ENCODE measurements at regions not wholly inside any gene's neighbourhood (a gene's known extent, or its start where the extent isn't known, plus 50 kb on each side); places are given as distances from the start of the nearest gene placed in this dataset.
"Not testable (repeated sequence)": the region's sequence is repeated elsewhere in the genome, so short reads cannot be mapped to it uniquely, and the experiment has no call there.

DNA sequence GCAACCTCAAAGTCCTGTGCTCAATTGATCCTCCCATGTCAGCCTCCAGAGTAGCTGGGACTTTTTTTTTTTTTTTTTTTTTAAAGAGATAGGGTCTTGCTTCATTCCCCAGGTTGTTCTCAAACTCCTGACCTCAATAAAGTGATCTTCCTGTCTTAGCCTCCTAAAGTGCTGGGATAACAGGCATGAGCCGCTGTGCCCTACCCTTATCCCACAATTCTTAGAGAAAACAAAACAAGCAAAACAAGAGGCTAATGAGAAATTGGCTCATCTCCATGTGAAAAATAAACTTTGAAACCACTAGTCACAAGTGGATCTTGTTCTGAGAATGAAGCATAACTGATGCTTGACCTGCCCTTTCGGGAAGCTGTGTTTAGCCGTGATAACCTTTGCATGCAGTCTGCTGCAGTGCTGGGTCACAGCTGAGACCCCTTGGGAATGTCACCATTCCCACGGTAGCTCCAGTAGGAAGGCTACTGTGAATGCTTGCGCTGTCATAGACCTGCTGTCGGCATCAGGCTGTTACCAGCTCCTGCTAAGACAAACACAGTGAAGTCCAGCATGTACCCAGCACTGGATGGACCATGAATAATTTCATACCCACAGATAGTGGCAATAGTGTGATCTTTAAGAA is 290.7 kb upstream of the KIAA1217 start:
- Mint-ChIP-seq H3K4me1 (no peaks in the 10 kb centered on the region), H3K36me3 (ENCODE audit: low read depth) (no peaks in the 10 kb centered on the region), H3K27me3 (no peaks in the 10 kb centered on the region), H3K27ac (no peak overlapping the region), H3K9me3 (peaks cover 14% of the 10 kb centered on the region), H3K4me3 (no peak overlapping the region)
- DNase-seq, result no peak
- no peak for ATAC-seq

DNA sequence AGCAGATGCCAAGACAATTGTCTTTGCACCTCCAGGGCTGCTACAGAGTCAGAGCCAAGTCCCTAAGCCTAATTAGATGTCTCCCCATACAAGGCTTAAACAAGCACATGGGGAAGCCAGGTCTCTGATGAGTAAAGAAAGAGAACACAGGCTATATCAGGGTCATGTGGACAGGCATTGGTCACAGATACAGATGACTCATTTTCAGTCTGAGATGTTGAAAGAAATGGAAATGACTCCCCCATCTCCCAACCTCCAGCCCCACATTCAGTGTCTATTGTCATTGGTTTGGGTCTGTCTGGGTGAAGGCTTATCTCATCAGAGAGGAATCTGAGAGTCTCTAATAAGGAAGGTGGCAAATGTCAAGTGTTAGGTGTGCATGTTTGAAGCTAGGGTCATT is 290.1 kb upstream of the KIAA1217 start:
- Mint-ChIP-seq H3K4me3 (no peak overlapping the region), H3K36me3 (ENCODE audit: low read depth) (no peaks in the 10 kb centered on the region), H3K27ac (no peak overlapping the region), H3K4me1 (no peaks in the 10 kb centered on the region), H3K27me3 (no peaks in the 10 kb centered on the region), H3K9me3 (peaks cover 14% of the 10 kb centered on the region)
- DNase-seq, result no peak
- ATAC-seq, result no peak

DNA sequence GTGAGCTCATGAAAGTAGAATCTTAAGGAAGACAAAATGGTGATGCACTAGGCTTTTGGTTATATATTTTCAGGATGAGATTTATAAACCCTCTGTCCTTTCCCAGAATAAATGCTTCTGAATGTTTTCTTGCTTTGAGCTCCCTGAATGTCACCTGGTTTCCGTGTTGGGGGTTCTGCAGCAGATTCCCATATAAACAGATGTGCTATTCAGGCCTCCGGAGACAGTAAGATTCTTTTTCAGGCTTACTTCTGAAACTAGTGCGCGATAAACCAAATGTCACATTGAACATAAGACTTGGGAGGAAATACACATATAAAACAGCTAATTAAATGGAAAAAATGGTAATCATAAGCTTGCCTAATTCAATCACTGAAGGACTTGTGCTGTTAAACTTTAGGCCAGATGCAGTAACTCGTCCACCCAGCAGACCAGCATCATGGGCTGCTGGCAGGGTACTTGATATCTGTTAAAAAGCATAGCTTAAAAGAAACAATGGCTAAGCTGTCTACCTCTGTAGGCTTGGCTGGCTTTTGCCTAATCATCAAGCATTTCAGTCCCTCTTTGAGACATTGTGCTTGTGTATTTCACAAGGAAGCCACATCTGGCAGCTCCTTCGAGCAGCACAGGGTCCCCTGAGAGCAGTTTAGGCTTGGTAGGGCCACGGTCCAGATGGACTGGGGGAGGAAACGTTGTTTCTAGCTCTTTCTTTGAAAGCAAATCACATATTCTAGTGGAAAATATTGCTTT is 281.2 kb upstream of the KIAA1217 start:
- DNase-seq, result no peak
- no peak overlapping the region for H3K27ac Mint-ChIP-seq
- no peaks in the 10 kb centered on the region for H3K27me3 Mint-ChIP-seq

DNA sequence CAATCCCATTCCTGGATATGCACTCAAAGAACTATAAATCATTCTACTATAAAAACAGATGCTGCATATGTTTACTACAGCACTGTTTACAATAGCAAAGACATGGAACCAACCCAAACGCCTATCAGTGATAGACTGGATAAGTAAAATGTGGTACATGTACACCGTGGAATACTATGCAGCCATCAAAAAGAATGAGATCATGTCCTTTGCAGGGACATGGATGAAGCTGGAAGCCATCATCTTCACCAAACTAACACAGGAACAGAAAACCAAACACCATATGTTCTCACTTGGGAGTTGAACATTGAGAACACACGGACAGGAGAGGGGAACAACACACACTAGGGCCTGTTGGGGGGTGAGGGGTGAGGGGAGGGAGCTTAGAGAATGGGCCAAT is 274.9 kb upstream of the KIAA1217 start:
- not testable (repeated sequence) for H3K9me3 Mint-ChIP-seq; ATAC-seq; H3K27ac Mint-ChIP-seq; H3K4me1 Mint-ChIP-seq; H3K27me3 Mint-ChIP-seq; H3K36me3 Mint-ChIP-seq (ENCODE audit: low read depth); H3K4me3 Mint-ChIP-seq; DNase-seq

More for the DNA sequence above, 281.2 kb upstream of the KIAA1217 start:
- Mint-ChIP-seq H3K4me3 (no peak overlapping the region), H3K36me3 (ENCODE audit: low read depth) (no peaks in the 10 kb centered on the region), H3K9me3 (no peaks in the 10 kb centered on the region), H3K4me1 (no peaks in the 10 kb centered on the region)
- no peak for ATAC-seq

DNA sequence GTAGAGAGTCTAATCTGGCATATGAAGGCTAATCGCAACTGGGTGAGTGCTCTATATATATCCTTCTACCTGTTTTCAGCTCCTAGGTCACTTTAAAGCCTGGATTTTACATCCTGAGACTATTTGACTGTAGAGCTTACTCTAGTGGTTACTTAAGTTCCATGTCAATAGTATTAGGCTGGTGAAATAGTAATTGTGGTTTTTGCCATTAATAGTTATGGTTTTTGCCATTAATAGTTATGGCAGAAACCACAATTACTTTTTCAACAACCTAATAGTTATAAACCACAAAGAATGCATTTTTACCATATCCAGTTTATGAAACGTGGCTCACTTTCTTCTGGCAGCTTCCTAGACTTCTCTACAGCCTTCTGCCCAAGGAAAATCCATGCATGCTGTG is 263.1 kb upstream of the KIAA1217 start:
- Mint-ChIP-seq H3K9me3 (no peaks in the 10 kb centered on the region), H3K4me1 (no peaks in the 10 kb centered on the region), H3K36me3 (ENCODE audit: low read depth) (no peaks in the 10 kb centered on the region), H3K27me3 (no peaks in the 10 kb centered on the region), H3K4me3 (no peak overlapping the region), H3K27ac (no peak overlapping the region)
- no peak for DNase-seq
- no peak for ATAC-seq

DNA sequence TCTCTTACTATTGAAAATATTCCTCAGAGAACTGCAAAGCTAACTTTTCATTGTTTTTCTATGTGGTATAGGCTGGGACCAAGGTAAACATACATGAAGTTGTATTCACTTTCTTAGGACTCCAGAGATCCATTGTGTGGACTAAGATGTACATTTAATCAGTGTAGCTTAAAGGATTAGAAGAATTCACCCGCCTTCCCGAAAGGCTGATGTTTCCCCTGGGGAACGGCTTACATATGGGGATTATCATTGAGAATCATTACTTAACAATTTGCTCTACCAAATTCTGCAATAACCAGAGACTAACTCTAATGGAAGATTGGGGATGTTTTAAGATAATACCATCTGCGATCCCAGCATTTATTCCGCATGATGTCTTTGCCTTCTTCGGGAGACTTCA is 257.1 kb upstream of the KIAA1217 start:
- ATAC-seq (no peak), DNase-seq (no peak)
- no peaks in the 10 kb centered on the region for H3K4me1 Mint-ChIP-seq
- no peaks in the 10 kb centered on the region for H3K36me3 Mint-ChIP-seq (ENCODE audit: low read depth)
- H3K27me3 Mint-ChIP-seq, result no peaks in the 10 kb centered on the region
- H3K9me3 Mint-ChIP-seq, result no peaks in the 10 kb centered on the region
- H3K27ac Mint-ChIP-seq, result no peak overlapping the region
- H3K4me3 Mint-ChIP-seq, result no peak overlapping the region

DNA sequence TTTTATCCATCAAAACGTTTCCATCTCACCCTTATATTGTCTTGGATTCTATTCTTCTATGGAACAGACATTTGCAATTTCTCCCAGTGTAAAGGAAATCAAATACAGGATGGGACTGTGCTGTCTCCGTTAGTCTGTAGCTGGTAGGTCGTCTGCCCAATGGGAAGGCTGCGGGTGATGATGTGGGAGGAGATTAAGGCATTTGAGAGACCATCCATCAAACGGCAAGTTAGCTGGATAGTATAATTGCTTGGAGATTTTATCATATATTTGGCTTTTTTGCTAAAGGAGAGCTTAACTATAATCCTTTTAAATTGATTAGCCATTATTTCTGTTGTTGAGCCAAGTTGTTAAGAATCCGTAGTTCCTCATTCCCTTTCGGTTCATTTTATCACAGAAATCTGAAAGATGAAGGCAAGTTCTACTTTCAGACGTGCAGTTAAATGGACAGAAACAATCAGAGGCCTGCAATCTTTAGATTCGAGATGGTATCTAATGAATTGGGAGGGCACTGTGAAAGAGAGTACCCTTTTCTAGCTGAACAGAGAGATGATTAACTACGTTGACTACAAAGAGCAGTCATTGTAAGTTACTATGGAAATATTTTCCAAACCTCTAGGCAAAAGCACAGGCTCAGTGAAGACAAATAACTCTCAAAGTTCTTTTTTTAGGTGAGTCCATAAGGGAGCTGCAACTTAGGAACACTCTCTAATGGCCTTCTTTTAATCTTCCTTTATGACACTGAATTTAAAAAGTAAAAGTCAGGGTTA is 253.3 kb upstream of the KIAA1217 start:
- Mint-ChIP-seq H3K4me1 (no peaks in the 10 kb centered on the region), H3K36me3 (ENCODE audit: low read depth) (no peaks in the 10 kb centered on the region), H3K27me3 (no peaks in the 10 kb centered on the region), H3K27ac (no peak overlapping the region), H3K9me3 (peaks cover 4% of the 10 kb centered on the region), H3K4me3 (no peak overlapping the region)
- ATAC-seq (no peak), DNase-seq (no peak)

DNA sequence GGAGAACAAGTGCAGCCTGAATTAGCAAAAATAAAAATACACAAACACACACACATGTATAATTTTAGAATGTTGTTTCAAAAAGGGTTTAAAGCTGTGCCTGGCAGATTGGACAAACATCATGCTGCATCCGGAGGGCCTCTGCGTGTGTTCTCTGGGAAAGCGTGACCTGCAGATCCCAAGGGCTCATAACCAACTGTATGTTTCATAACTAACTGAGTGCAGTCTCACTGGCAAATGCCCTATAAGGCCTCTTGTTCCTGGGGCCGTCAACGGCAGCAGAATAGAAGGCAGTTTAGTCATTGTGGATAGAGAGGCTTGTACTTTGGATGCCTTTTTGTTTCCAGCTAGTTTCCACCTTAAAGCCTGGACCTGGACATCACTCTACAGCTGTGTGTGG is 243.8 kb upstream of the KIAA1217 start:
- Mint-ChIP-seq H3K4me3 (no peak overlapping the region), H3K4me1 (no peaks in the 10 kb centered on the region), H3K9me3 (peaks cover 5% of the 10 kb centered on the region), H3K27me3 (no peaks in the 10 kb centered on the region), H3K36me3 (ENCODE audit: low read depth) (no peaks in the 10 kb centered on the region), H3K27ac (no peak overlapping the region)
- DNase-seq (no peak), ATAC-seq (no peak)

DNA sequence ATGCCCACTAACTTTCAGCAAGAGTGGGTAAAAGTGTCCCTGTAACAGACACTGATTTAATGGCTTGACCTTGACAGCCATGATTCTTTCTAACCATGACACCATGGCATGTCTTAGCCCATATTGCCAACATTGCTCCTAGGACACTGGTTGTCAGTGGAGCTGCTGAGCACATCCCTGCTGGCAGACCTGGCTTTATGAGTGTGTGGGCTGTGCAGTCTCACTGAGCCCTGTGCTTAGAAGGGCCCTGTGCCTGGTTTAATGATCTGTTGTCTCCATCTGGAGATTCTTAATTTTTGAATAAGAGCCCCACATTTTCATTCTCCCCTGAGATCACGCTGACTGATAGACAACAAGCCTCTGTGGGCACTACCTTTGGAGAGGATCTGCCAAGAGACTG is 243.1 kb upstream of the KIAA1217 start:
- no peak for DNase-seq
- H3K4me1 Mint-ChIP-seq, result no peaks in the 10 kb centered on the region
- H3K9me3 Mint-ChIP-seq, result peaks cover 5% of the 10 kb centered on the region
- H3K36me3 Mint-ChIP-seq (ENCODE audit: low read depth), result no peaks in the 10 kb centered on the region
- H3K27me3 Mint-ChIP-seq, result no peaks in the 10 kb centered on the region
- H3K27ac Mint-ChIP-seq, result no peak overlapping the region
- ATAC-seq, result no peak
- no peak overlapping the region for H3K4me3 Mint-ChIP-seq

DNA sequence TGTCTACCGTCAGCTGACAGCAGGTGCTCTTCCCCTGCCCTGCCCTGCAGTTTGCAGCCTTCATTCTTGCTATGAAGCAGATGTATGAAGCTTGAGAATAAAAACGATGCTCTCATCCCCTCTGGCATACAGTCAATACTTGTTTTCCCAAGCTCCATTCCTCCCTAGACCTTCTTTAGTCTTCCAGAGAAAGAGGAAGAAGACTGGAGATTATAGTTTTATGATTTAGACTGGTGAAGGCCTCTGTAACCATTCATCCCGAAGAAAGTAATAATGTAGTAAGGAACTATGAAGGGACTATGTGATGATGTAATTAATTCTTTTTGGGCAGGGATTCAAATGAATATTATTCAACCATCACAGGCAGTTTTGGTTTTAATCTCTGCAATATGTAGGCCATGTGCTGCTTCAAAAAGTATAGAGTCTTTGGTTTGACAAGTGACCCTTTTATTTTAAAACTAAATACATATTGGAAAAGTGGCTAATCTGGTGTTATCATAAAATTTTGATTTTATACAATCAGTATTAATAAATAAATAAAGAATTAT is 242.4 kb upstream of the KIAA1217 start:
- Mint-ChIP-seq H3K27ac (no peak overlapping the region), H3K9me3 (peaks cover 5% of the 10 kb centered on the region), H3K4me1 (no peaks in the 10 kb centered on the region), H3K27me3 (no peaks in the 10 kb centered on the region), H3K36me3 (ENCODE audit: low read depth) (no peaks in the 10 kb centered on the region), H3K4me3 (no peak overlapping the region)
- ATAC-seq (no peak), DNase-seq (no peak)

DNA sequence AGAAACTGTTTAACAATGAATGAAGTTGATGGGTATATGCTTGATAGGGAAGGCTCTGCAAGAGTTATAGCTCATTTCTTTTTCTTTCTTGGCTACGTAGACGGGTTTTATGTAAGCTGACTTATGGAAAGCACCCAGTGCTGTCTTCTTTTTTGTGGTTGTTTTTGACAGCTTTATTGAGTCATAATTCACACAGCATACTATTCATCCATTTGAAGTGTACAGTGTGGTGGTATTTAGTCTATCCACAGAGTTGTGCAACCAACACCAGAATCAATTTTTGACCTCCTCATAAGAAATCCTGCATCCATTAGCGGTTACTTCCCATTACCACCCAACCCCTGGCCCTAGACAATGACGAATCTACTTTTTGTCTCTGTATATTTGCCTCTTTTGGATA is 240.6 kb upstream of the KIAA1217 start:
- H3K4me1 Mint-ChIP-seq, result no peaks in the 10 kb centered on the region
- DNase-seq (no peak), ATAC-seq (no peak)
- no peak overlapping the region for H3K27ac Mint-ChIP-seq
- H3K9me3 Mint-ChIP-seq, result peaks cover 4% of the 10 kb centered on the region
- H3K36me3 Mint-ChIP-seq (ENCODE audit: low read depth), result no peaks in the 10 kb centered on the region
- H3K4me3 Mint-ChIP-seq, result no peak overlapping the region
- no peaks in the 10 kb centered on the region for H3K27me3 Mint-ChIP-seq

DNA sequence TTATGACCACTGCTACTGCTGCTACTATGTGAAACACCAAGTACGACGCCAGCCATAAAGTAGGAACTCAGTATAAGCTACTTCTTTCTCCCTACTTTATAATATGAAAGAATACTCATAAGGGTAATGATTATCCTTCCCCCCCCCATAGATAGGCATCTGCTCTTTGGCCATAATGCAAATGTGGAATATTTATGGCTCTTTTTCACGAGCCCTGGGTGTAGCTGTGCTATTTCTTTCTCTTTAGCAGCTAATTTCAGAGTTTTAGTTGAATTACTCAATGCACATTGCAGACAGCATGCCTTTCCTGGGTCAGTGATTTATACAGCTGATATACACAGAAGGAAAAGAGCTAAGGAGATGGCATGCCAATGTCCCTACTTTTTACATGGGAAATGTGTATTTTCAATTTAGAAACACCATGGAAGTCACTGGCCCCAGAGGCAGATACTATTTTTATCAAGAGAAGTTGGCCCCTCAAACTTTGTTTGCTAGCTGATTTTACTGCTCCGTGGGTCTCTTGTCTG is 234.1 kb upstream of the KIAA1217 start:
- Mint-ChIP-seq H3K27ac (no peak overlapping the region), H3K36me3 (ENCODE audit: low read depth) (no peaks in the 10 kb centered on the region), H3K4me3 (no peak overlapping the region), H3K4me1 (no peaks in the 10 kb centered on the region), H3K9me3 (peaks cover 4% of the 10 kb centered on the region), H3K27me3 (no peaks in the 10 kb centered on the region)
- no peak for ATAC-seq
- DNase-seq, result no peak

DNA sequence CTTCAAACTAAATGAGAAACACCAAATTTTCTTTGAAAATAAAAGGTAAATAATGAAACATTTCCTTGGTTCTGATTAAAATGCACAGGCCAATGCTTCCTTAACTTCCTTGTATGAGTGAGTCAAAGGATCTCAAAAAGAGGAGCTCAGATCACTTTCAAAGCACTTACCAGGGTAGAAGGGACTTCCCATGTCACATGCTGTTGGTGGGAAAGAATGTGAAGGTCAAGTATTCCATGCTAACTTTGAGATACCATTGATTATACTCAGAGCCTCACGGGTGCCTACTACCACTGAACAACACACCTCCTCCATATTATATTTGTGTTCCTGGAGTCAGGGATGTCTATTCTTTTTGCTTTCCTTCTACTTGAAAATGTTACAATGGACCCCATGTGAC is 233.5 kb upstream of the KIAA1217 start:
- H3K27me3 Mint-ChIP-seq, result no peaks in the 10 kb centered on the region
- no peaks in the 10 kb centered on the region for H3K36me3 Mint-ChIP-seq (ENCODE audit: low read depth)
- H3K4me3 Mint-ChIP-seq, result no peak overlapping the region
- peaks cover 4% of the 10 kb centered on the region for H3K9me3 Mint-ChIP-seq
- no peak overlapping the region for H3K27ac Mint-ChIP-seq
- ATAC-seq, result no peak
- H3K4me1 Mint-ChIP-seq, result no peaks in the 10 kb centered on the region
- DNase-seq, result no peak

DNA sequence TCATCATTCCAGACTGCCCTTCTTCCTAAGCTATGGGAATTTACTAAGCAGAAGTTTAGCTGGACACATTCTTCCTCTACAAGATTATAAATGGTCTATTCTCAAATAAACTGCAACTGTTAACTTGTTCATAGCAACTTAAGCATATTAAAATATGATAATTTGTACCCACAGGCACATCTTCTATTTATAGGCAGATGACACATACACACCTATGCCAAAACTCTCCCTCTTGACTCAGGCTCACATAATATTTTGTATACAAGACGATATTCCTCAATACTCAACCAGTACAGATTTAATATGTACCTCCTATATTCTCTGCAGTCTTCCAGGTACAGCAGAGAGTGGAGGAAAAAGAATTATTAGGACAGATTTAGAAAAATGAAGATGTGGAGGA is 232.7 kb upstream of the KIAA1217 start:
- H3K27me3 Mint-ChIP-seq, result peaks cover 1% of the 10 kb centered on the region
- ATAC-seq, result no peak
- H3K4me1 Mint-ChIP-seq, result no peaks in the 10 kb centered on the region
- peaks cover 8% of the 10 kb centered on the region for H3K9me3 Mint-ChIP-seq
- H3K36me3 Mint-ChIP-seq (ENCODE audit: low read depth), result no peaks in the 10 kb centered on the region
- H3K27ac Mint-ChIP-seq, result no peak overlapping the region
- H3K4me3 Mint-ChIP-seq, result no peak overlapping the region
- no peak for DNase-seq

DNA sequence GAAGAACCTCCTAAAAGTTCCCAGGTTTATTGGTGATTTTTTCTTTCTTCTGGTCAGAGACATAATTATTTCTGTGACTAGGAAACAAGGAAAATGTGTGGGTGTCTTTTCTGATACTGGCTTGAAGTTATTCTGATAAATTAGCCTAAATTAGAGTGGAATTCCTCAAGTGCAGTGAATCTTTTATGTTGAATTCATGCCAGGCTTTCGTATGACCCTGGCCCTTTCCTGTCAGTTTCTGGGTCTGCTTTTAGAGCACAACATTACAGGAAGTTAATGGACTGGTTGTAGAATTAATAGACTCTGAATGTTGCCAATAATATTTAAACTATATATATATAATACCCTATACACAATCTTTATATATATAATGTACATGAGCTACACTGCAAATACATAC is 230.6 kb upstream of the KIAA1217 start:
- no peaks in the 10 kb centered on the region for H3K4me1 Mint-ChIP-seq
- H3K9me3 Mint-ChIP-seq, result peaks cover 8% of the 10 kb centered on the region
- H3K36me3 Mint-ChIP-seq (ENCODE audit: low read depth), result no peaks in the 10 kb centered on the region
- no peak overlapping the region for H3K4me3 Mint-ChIP-seq
- H3K27me3 Mint-ChIP-seq, result peaks cover 1% of the 10 kb centered on the region
- no peak for DNase-seq
- no peak for ATAC-seq
- H3K27ac Mint-ChIP-seq, result no peak overlapping the region
